T47D (cell line): ENCODE measurements at regions not wholly inside any gene's neighbourhood (a gene's known extent, or its start where the extent isn't known, plus 50 kb on each side); places are given as distances from the start of the nearest gene placed in this dataset.

Experiments used
- DNase-seq, 2 experiments: peaks; one replicate each; pipeline versions ENCODE4 v3.0.0 to v3.0.0-alpha.2; 2011 to 2012; ENCODE audit warnings: low read depth in 1 of 2, low spot score in 1 of 2
- JUND ChIP-seq: IDR thresholded peaks from 2 replicates; pipeline ENCODE4 v1.6.1; 2012; ENCODE audit warnings: low read depth
- in situ Hi-C: cut with HindIII; loops from 2 replicates; pipeline ENCODE4 v1.10.0; 2016; ENCODE audit warnings: low sequenced_read_pairs, low pct_unique_long_range_greater_than_20kb

DNA sequence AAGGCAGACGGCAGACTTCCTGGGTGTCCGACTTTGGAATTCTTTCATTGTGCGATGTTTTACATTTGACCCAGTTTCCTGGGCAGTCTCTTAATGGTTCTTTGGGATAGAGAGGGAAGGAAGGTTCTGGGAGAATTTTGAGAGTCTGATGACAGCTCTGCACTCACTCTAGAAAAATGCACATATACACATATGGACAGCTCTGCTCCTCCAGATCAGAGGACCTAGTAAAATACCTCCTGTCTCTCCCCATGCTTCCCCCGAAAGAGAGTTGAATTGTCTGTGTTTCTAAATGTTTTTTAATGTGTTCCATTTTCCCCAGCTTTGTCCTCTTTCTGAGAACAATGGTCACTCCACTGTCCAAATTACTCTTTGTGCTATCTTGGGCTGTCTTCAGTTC lies 102.0 kb upstream of the CXCR4 start:
- TF ChIP-seq JUND, result no peak
- in situ Hi-C loops, result no loop called here
- DNase-seq, result no peak

DNA sequence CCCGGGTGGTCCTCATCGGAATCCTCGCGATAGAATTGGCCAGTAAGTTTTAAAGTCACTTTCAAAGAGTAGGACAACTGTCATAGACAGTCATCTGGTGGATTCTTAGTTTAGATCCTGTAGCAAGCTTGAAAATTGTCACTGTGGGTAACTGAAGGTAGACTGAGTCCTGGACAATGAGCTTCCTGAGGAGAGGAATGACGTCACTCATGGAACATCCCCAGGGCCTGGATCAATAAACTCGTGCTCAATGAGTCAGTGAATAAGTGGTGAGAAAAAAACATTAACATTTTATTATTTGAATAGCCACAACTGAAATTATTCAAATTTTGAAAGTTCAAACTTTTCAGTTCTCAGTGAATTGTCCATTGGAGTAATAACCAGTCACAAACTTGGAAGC lies 101.4 kb upstream of the CXCR4 start:
- in situ Hi-C loops, result no loop called here
- no peak for TF ChIP-seq JUND
- DNase-seq, result no peak

DNA sequence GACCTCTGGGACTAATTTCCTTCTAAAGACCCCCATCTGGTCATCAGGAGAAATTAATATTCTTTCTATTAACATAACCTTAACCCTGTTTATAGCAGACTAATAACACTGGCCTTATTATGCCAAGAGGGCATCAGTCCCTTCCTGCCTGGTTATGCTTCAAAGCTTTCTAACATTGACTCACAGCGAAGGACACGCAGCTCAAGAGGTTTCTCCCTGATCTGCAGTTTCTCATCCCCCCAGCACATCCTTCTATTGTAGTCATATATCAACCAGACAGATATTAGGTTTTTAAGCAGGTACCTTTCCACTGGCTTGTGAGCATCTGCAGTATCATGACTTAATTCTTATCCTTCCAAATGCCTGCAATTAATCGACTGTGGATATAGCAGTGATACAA lies 100.0 kb upstream of the CXCR4 start:
- no peak for DNase-seq
- TF ChIP-seq JUND, result no peak
- in situ Hi-C loops, result no loop called here

DNA sequence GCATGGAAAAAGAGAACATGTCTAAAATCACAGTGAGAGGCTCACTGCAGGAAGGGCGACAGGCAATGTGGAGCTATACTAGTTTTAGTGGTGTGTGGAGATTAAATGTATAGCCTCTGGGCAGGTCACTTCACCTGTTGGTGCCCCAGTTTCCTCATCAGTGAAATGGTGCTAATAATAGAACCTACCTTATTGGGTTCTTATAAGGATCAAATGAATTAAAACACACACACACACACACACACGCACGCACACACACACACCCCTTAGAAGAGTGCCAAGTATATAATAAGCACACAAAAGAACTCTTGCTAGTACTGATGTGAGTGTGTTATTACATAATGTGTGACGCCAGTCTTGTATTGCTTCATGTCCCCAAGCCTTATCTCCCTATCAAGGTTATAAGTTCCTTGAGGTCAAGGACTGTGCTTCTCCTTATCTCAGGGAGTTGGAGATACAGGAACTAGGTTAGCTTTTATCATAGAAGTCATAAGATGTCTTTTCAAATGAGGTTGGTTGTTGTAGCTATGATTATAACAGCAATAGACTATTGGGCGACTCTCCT lies 98.0 kb upstream of the CXCR4 start:
- TF ChIP-seq JUND, result no peak
- DNase-seq, result no peak
- in situ Hi-C loops, result no loop called here

DNA sequence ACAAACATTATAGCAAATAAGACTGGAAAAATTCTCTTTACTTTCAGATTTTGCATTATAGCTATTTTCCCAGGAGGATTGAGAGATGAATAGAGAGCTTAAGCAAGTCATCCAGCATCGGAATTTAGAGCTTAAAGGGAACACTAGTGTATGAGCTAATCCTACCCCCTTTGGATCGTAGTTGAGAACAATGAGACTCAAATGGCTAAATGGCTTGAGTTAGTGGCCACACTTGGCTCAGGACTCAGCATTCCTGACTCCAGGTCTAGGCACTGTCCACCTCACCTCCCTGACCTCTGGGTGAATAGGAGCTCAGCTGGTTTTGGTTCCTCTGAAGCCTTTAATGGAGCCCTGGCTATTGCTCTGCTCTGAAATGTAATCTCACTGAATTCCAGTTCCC lies 97.5 kb upstream of the CXCR4 start:
- TF ChIP-seq JUND, result no peak
- in situ Hi-C loops, result no loop called here
- peak in 1 of 2 experiments; percentile 22 for DNase-seq

DNA sequence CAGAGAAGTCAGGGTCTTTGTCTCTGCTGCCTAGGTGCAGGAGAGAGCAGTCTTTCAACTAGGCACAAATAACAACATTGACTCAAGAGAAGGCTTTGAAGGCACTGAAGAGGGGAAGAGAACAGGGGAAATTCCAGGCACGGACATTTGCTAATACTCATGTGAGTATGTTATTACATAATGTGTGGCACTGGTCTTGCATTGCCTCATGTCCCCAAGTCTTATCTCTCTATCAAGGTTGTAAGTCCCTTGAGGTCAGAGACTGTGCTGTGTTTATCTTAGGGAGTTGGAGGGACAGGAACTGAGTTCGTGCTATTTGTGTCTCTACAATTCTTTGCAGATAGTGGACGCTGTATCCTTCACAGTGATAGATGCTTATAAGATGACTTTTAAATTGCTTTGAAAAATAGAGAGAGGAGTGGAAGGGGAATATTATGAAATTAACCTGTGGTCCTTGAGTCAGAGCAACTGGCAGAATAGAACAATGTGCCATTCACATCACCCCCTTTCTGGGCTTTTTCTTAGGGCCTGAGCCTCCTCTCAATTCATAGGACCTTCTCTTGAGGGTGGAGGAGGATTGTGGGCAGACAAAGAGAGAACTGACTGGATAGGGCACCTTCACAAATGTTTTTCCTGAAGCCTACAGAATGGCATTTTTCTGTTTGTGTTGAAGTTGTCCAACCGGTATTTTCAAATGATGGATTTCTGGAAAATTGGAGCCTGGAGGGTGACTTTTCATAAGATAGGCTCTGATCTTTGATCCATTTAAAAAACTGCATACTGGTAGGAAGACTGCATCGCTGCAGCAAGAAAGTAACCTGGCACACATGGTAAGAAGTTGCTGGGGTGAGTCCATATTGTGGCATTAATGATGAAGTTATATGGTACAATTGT lies 96.6 kb upstream of the CXCR4 start:
- TF ChIP-seq JUND, result no peak
- in situ Hi-C loops, result no loop called here
- peak in 1 of 2 experiments; percentile 12 for DNase-seq

DNA sequence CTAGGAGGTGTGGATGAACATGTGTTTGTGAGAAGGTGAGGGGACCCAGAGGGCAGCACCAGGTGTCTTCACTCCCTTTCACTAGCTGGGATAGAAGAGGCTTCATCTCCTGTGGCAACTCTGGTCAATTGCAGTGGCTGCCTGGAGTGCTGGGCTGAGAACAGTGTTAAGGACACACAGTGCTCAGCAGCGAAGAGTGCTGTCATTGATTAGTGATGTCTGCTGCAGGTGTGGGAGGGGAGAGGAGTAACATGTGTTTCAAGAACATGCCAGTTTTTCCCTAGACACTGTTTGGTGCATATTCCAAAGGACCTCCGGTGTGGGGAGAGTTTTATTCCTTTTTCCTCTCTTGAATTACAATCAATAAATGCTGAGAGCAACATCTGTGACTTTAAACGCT lies 95.9 kb upstream of the CXCR4 start:
- DNase-seq, result no peak
- in situ Hi-C loops, result no loop called here
- no peak for TF ChIP-seq JUND

DNA sequence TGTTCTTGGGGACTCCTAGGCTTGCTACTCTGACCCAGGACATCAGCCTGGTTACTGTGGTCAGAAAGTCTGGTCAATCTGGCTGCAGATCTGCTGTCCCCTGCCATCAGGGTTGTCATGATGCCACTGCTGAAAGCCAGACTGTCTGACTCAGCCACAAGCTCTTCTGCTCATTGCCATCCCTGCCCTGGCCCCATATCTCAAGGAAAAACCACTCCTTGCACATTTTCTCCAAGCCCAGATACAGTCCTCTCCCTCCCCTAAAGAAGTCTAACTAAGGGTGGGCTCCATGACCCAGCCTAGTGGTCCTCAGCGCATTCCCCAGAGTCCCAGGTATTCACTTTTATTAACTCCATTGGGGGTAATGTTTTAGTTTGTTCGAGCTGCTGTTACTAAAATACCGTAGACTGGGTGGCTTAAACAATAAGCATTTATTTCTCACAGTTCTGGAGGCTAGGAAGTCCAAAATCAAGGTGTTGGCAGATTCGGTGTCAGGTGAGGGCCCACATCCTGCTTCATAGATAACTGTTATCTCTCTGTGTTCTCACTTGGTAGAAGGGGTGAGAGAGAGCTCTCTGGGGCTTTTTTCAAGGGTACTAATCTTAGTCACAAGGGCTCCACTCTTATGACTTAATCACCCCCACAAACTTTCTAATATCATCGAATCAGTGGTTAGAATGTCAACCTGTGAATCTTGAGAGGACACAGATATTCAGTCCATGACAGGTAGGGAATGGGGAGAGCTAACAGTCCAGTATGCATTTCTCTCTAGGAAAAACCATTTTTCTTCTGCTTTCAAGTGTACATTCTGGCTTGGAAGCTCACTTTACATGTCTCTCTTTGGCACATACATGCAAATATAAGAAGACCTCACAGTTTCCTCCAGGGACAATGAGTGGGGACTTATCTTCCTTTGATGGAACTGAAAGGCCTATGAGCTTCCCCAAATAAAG lies 94.8 kb upstream of the CXCR4 start:
- DNase-seq, result no peak
- no peak for TF ChIP-seq JUND
- in situ Hi-C loops, result no loop called here

DNA sequence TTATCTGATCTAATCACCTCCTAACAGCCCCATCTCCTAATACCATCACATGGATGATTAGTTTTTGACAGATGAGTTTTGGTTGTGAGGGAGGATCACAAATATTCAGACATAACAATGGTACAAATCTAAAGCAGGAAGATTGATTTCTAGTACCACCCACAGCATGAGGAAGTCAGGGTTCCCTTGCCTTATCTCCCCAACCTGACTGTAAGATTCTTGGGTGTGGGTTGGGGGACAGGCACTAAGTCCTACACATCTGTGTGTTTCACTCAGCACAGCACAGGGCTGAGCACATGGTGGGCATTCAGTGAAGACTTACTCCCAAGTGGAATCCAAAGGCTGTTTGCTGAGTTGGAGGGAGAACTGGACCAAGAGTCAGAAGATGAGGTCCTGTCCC lies 93.8 kb upstream of the CXCR4 start:
- no peak for TF ChIP-seq JUND
- in situ Hi-C loops, result no loop called here
- no peak for DNase-seq

DNA sequence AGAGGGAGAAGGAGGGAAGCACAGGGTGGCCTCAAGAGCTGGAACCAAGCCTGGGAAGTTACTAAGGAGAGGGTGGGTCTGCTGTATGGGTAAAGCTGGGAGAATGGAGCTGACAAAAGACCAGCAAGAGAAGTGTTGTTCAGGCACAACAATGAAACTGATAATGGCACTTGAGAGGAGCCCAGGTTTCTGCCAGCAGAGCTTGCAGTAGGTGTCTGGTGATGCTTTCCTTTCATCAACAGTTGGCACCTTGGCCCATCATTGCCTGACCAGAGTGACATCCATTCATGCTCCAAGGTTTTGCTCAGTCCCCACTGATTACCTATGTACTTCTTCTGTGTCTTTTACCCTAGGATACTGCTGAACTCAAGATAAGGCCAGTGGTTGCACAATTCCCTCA lies 92.9 kb upstream of the CXCR4 start:
- no peak for TF ChIP-seq JUND
- DNase-seq, result no peak
- in situ Hi-C loops, result no loop called here

DNA sequence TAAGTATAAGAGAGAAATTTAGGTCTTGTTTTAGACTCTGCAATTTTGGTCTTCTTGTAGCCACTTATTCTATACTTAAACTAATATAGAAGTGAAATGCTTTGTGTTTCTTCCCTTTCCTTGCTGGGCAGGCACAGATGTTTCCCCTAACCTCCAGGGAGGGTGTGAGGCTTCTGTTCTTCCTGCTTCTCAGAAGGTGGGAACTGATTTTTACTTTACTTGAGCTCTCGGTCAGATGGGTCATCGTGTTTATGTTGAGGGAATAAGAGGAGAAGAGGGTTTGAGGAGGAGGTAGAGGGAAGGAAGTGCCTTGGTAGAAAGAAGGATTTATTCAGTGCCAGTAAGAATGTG lies 92.5 kb upstream of the CXCR4 start:
- no peak for TF ChIP-seq JUND
- no peak for DNase-seq
- in situ Hi-C loops, result no loop called here

DNA sequence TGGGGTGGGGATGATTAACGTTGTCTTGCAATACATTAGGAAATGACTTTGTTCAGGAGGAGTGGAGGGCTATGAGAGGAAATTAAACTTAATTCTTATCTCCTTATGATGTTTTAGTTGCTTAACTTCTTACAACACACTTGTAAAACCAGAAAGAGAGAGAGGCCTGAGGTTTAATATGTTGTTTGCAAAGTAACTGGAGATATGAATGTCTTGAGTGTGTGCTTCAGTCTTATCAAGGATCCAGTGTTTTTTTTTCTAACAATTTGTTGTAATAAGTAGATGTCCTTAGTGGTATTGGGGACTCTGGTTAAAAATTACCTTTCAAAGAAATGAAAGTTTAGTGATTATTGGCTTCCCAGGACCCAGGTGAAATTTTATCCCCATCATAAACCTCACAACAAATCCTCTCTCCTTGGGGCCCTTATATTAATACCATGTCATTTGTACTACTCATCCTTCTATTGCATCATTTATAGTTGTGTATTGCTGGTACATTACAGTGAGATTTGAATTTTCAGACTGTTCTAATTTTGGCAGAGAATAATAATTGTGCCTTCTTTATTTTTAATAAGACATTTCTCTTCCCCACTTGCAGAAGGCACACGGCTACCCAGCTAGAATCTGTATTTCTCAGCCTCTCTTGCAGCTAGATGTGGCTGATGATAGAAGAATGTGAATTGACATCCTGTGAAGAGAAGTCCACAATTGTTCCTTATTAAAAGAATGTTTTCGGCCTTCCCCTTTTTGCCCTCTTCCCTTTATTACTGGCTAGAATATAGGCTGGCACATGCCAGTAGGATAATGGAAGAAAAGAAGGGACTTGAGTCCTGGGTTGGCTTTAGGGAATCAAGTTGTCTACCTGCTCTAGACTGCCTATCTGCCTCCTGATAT lies 91.9 kb upstream of the CXCR4 start:
- no peak for DNase-seq
- TF ChIP-seq JUND, result no peak
- in situ Hi-C loops, result no loop called here
